ENCODE measurements at regions not wholly inside any gene's neighbourhood (a gene's known extent, or its start where the extent isn't known, plus 50 kb on each side); places are given as distances from the start of the nearest gene placed in this dataset.

DNA sequence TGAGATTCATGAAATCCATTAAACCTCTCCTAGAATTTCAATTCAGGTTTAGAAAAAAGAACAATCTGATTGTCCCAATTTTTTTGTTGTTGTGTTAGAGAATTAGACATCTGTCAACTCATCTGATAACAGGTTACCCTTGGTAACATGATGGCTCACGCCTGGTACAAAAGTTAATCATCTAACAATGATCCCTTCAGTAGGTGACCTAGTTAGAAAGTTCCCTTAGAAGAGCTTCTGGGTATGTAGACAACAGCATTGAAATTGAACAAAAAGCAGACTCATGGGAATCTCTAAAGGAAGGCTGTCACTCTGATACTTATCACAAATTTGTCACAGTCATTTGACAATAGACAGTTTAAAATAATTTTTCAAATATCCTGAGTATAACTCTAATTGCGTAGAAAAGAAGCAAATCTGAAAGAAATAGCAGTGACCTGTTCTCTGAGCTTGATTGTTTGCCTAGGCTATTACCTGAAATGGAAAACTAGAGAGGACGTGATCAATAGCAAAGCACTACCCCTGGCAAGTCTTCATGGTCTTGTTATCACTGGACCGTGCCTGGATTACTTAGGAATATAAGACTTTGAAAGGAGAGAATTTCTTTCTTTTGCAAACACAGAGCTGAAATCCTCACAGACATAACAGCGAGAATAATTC lies 880.4 kb upstream of the AGA start:
- no peak for DNase-seq
- no peak overlapping the region for H3K27ac ChIP-seq (ENCODE audit: low read length)
- H3K9me3 ChIP-seq (ENCODE audit: control insufficient read depth, low read depth, low read length), result peaks cover 6% of the 10 kb centered on the region
- H3K4me3 ChIP-seq (ENCODE audit: low read length), result no peak overlapping the region
- 90% methylated on average over 1 of the region's 5 CpGs for WGBS (ENCODE audit: insufficient coverage, low lambda C conversion rate)
- no peaks in the 10 kb centered on the region for H3K4me1 ChIP-seq (ENCODE audit: control insufficient read depth, insufficient read depth, low read length)
- no peaks in the 10 kb centered on the region for H3K27me3 ChIP-seq (ENCODE audit: control insufficient read depth, insufficient read depth, low read length)
- no peaks in the 10 kb centered on the region for H3K36me3 ChIP-seq (ENCODE audit: control insufficient read depth, insufficient read depth, low read length)

DNA sequence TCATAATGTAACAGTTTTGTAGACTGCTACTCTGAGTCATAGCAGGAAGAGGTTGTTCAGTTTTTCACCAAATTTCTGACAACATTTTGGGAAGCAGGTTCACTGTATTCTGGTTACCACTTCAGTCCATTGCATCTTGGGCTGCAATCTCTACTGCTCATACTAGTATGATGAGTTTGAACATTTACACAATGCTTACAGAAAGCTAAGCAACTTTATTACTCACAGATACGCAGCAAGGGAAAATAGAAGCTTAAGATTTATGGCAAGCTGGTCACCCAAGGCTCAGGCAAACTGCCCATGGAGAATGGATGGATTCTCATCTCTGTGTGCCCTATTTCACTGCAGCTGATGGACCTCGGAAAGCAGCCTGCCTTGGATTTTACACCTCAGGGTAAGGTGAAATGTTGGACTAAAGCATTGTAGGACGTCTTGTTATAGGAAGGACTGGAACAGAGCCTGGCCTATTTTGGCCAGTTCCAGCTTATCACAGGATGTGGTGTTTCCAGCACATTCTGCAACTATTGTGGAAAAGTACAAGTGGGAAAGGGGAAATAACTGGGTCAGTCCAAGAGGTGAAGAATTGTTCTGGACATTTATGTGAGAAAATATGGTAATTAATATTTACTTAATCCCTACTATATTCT lies 887.1 kb upstream of the AGA start:
- DNase-seq, result no peak
- Histone ChIP-seq H3K4me1 (ENCODE audit: control insufficient read depth, insufficient read depth, low read length) (no peaks in the 10 kb centered on the region), H3K9me3 (ENCODE audit: control insufficient read depth, low read depth, low read length) (no peaks in the 10 kb centered on the region), H3K36me3 (ENCODE audit: control insufficient read depth, insufficient read depth, low read length) (no peaks in the 10 kb centered on the region), H3K27me3 (ENCODE audit: control insufficient read depth, insufficient read depth, low read length) (no peaks in the 10 kb centered on the region), H3K4me3 (ENCODE audit: low read length) (no peak overlapping the region), H3K27ac (ENCODE audit: low read length) (no peak overlapping the region)
- no CpG with 5 or more reads among the region's 3 CpGs for WGBS (ENCODE audit: insufficient coverage, low lambda C conversion rate)

DNA sequence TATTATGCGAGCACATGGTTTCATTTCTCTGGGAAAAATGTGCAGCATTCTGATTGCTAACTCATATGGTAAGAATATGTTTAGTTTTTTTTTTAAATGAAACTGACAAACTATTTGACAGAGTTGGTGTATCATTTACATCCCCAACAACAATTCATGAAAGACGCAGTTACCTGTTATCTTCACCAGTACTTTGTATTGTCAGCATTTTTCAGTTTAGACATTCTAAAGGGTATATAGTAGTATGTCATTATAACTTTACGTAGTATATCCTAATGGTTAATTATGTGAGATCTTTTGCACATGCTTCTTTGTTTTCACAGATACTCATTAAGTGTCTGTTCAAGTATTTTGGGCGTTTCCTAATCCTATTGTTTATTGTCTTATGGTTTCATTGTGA lies 891.1 kb upstream of the AGA start:
- H3K27ac ChIP-seq (ENCODE audit: low read length), result no peak overlapping the region
- no peaks in the 10 kb centered on the region for H3K27me3 ChIP-seq (ENCODE audit: control insufficient read depth, insufficient read depth, low read length)
- H3K9me3 ChIP-seq (ENCODE audit: control insufficient read depth, low read depth, low read length), result no peaks in the 10 kb centered on the region
- H3K36me3 ChIP-seq (ENCODE audit: control insufficient read depth, insufficient read depth, low read length), result no peaks in the 10 kb centered on the region
- no peaks in the 10 kb centered on the region for H3K4me1 ChIP-seq (ENCODE audit: control insufficient read depth, insufficient read depth, low read length)
- H3K4me3 ChIP-seq (ENCODE audit: low read length), result no peak overlapping the region
- DNase-seq, result no peak
- WGBS (ENCODE audit: insufficient coverage, low lambda C conversion rate), result 59% methylated on average over 2 of the region's 4 CpGs

DNA sequence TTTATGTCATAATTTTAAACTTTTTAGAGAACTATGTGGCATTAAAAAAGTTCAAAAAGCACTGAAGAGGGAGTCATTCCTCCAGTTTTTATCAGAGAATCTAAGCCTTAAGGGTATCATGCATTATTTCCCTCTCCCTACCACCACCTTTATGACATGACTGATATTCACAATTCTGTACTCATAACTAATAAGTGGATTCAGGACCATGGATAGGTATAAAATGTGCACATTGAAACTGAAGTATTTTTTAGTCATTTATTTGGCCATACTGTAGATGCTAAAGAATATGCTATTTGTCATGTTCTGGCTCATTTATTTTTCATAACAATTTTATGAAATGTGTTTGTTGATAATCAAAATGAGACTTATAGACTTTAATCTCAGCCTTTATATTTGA lies 897.5 kb upstream of the AGA start:
- no peak overlapping the region for H3K27ac ChIP-seq (ENCODE audit: low read length)

DNA sequence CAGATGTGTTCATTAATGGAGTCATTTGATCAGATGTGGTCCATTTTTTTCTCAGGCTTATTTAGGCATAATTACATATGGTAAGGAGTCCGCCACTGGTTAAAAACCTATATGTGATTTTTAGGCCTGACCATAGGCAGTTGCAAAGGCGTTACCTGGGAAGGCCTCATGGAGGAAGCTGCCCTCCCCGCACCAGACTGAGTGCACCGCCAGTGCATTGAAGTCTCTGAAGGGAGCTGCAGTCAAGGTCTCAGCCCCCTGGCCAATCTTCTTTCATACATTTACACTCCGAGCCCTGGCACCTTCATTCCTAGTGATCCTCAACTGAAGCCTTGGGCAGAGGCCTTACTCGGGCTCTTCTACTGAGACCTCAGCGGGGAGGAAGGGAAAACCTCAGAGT lies 898.2 kb upstream of the AGA start:
- no peak for DNase-seq
- Histone ChIP-seq H3K9me3 (ENCODE audit: control insufficient read depth, low read depth, low read length) (no peaks in the 10 kb centered on the region), H3K4me3 (ENCODE audit: low read length) (no peak overlapping the region), H3K36me3 (ENCODE audit: control insufficient read depth, insufficient read depth, low read length) (no peaks in the 10 kb centered on the region), H3K27me3 (ENCODE audit: control insufficient read depth, insufficient read depth, low read length) (no peaks in the 10 kb centered on the region), H3K4me1 (ENCODE audit: control insufficient read depth, insufficient read depth, low read length) (no peaks in the 10 kb centered on the region), H3K27ac (ENCODE audit: low read length) (no peak overlapping the region)
- WGBS (ENCODE audit: insufficient coverage, low lambda C conversion rate), result no CpG with 5 or more reads among the region's 7 CpGs

More for the DNA sequence above, 897.5 kb upstream of the AGA start:
- no peaks in the 10 kb centered on the region for H3K9me3 ChIP-seq (ENCODE audit: control insufficient read depth, low read depth, low read length)
- no peaks in the 10 kb centered on the region for H3K4me1 ChIP-seq (ENCODE audit: control insufficient read depth, insufficient read depth, low read length)
- no peaks in the 10 kb centered on the region for H3K36me3 ChIP-seq (ENCODE audit: control insufficient read depth, insufficient read depth, low read length)
- H3K27me3 ChIP-seq (ENCODE audit: control insufficient read depth, insufficient read depth, low read length), result no peaks in the 10 kb centered on the region
- H3K4me3 ChIP-seq (ENCODE audit: low read length), result no peak overlapping the region
- no peak for DNase-seq

DNA sequence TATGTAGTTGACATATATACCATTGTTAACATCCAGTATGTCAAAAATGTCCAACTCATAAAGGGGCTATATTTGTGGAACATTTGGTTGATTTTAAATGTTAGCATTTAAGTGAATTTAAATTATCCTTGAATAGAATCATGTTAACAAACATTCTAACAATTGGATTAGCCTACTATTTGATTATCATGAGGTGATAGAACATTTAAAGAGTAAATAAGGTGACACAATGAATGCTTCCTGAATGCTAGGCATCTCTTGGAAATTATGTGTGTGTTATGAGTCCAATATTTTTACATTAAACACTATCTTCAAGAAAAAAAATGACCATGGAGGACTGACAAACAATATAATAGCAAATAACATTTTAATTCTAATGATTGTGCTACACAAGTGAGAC lies 901.9 kb upstream of the AGA start:
- H3K4me3 ChIP-seq (ENCODE audit: low read length), result no peak overlapping the region
- H3K9me3 ChIP-seq (ENCODE audit: control insufficient read depth, low read depth, low read length), result no peaks in the 10 kb centered on the region
- no peak for DNase-seq
- no peaks in the 10 kb centered on the region for H3K36me3 ChIP-seq (ENCODE audit: control insufficient read depth, insufficient read depth, low read length)
- no peaks in the 10 kb centered on the region for H3K27me3 ChIP-seq (ENCODE audit: control insufficient read depth, insufficient read depth, low read length)
- no peaks in the 10 kb centered on the region for H3K4me1 ChIP-seq (ENCODE audit: control insufficient read depth, insufficient read depth, low read length)
- H3K27ac ChIP-seq (ENCODE audit: low read length), result no peak overlapping the region

DNA sequence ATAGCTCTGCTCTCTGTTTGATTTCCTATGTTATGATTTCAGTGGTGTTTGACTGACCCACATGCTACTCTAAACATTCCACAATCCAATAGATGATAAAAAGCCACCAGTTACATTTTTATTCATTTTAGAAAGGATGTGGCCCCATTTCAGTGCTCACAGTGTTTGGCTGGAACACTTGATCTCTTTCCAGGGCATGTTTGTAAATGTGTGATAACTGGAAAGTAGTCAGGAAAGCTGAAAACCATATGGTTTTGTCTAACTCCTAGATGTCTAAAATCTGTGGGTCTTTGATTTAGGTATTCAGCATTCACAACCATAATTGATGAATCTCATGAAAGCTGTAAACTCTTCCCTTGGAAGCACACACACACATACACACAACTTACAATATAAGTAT lies 904.9 kb upstream of the AGA start:
- no peak for DNase-seq
- Histone ChIP-seq H3K27me3 (ENCODE audit: control insufficient read depth, insufficient read depth, low read length) (no peaks in the 10 kb centered on the region), H3K4me1 (ENCODE audit: control insufficient read depth, insufficient read depth, low read length) (no peaks in the 10 kb centered on the region), H3K27ac (ENCODE audit: low read length) (no peak overlapping the region), H3K9me3 (ENCODE audit: control insufficient read depth, low read depth, low read length) (no peaks in the 10 kb centered on the region), H3K4me3 (ENCODE audit: low read length) (no peak overlapping the region), H3K36me3 (ENCODE audit: control insufficient read depth, insufficient read depth, low read length) (no peaks in the 10 kb centered on the region)

DNA sequence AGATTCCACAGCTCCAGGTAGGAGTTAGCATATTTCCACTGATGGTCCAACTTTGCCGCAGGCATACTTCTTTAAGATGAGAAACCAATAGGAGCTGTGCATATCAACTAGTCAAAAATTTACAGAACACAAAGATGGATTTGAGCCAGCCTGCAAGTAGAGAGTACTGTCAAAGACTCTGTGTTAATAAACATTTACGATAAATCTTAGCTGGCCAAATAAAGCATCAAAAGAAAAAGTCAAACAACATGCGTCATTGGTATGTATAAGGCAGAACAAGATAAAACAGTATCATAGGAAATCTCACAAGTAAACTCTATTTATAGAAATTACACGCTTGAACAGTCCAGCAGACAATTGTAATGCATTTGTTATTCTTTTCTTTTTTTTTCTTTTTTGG lies 907.4 kb upstream of the AGA start:
- 54% methylated on average over 2 of the region's 4 CpGs for WGBS (ENCODE audit: insufficient coverage, low lambda C conversion rate)
- no peak for DNase-seq
- no peaks in the 10 kb centered on the region for H3K36me3 ChIP-seq (ENCODE audit: control insufficient read depth, insufficient read depth, low read length)
- H3K9me3 ChIP-seq (ENCODE audit: control insufficient read depth, low read depth, low read length), result no peaks in the 10 kb centered on the region
- no peaks in the 10 kb centered on the region for H3K4me1 ChIP-seq (ENCODE audit: control insufficient read depth, insufficient read depth, low read length)
- H3K27me3 ChIP-seq (ENCODE audit: control insufficient read depth, insufficient read depth, low read length), result no peaks in the 10 kb centered on the region
- no peak overlapping the region for H3K4me3 ChIP-seq (ENCODE audit: low read length)
- H3K27ac ChIP-seq (ENCODE audit: low read length), result no peak overlapping the region

DNA sequence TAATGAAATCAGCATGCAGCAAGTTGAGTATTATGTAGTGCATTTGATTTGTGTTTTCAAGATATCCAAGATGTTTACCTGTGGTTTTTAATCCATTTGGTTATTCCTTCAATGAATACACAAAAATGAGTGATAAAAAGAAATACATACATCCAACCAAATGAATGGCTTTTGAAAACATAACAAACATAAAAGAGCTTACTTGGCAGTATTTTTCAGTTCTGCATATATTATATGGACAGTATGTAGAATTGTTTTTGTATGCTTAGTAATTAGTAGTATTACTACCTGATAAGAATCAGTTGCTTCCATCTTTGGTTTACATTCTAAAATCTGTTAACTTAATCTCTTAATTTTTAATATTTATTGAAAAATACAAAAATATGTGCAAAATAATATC lies 908.9 kb upstream of the AGA start:
- no peak for DNase-seq
- Histone ChIP-seq H3K4me3 (ENCODE audit: low read length) (no peak overlapping the region), H3K36me3 (ENCODE audit: control insufficient read depth, insufficient read depth, low read length) (no peaks in the 10 kb centered on the region), H3K4me1 (ENCODE audit: control insufficient read depth, insufficient read depth, low read length) (no peaks in the 10 kb centered on the region), H3K27me3 (ENCODE audit: control insufficient read depth, insufficient read depth, low read length) (no peaks in the 10 kb centered on the region), H3K9me3 (ENCODE audit: control insufficient read depth, low read depth, low read length) (no peaks in the 10 kb centered on the region), H3K27ac (ENCODE audit: low read length) (no peak overlapping the region)

DNA sequence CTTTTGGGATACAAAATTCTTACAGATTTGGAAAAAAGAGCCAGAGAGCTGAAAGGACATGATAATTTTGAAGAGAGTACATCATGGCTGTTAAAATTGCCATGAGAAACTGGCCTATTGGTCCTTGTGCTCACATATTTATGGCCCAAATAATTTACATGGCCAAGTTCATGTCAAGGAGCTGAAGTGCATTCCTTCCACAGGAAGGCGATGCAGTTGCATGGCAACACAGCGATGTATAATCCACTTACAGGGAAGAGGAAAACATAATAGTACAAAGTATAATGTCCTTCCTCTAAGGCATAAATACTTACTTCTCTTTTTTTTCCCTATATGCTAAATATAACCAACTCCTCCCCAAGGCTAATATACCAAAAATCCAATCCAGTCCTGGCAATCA lies 914.5 kb upstream of the AGA start:
- H3K4me3 ChIP-seq (ENCODE audit: low read length), result no peak overlapping the region
- no CpG with 5 or more reads among the region's 2 CpGs for WGBS (ENCODE audit: insufficient coverage, low lambda C conversion rate)
- H3K9me3 ChIP-seq (ENCODE audit: control insufficient read depth, low read depth, low read length), result no peaks in the 10 kb centered on the region
- H3K27me3 ChIP-seq (ENCODE audit: control insufficient read depth, insufficient read depth, low read length), result no peaks in the 10 kb centered on the region
- H3K36me3 ChIP-seq (ENCODE audit: control insufficient read depth, insufficient read depth, low read length), result no peaks in the 10 kb centered on the region
- no peak overlapping the region for H3K27ac ChIP-seq (ENCODE audit: low read length)
- no peaks in the 10 kb centered on the region for H3K4me1 ChIP-seq (ENCODE audit: control insufficient read depth, insufficient read depth, low read length)
- no peak for DNase-seq

DNA sequence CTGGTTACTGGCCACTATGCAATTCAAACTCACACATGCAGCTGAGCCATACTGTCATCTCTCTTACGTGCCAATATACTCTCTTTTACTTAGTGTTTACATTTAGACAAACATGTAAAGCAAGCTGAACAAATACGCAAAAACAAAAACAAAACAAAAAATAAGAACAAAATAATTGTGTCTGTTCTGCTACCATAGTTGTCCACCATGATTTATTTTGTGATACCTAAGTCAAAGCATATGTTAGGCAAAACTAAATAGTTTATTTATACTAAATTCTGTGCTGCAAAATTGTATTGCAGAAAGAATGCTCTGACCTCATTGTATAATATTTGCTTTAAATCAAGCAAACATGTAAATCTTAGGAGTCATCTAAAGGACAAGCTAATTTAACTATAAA lies 943.2 kb upstream of the AGA start:
- no peaks in the 10 kb centered on the region for H3K9me3 ChIP-seq (ENCODE audit: control insufficient read depth, low read depth, low read length)
- DNase-seq, result no peak
- H3K27me3 ChIP-seq (ENCODE audit: control insufficient read depth, insufficient read depth, low read length), result no peaks in the 10 kb centered on the region
- no peaks in the 10 kb centered on the region for H3K4me1 ChIP-seq (ENCODE audit: control insufficient read depth, insufficient read depth, low read length)
- H3K36me3 ChIP-seq (ENCODE audit: control insufficient read depth, insufficient read depth, low read length), result no peaks in the 10 kb centered on the region
- H3K27ac ChIP-seq (ENCODE audit: low read length), result no peak overlapping the region
- no peak overlapping the region for H3K4me3 ChIP-seq (ENCODE audit: low read length)
- WGBS (ENCODE audit: insufficient coverage, low lambda C conversion rate), result 100% methylated on average over 2 of the region's 2 CpGs
